H9 (cell line): ENCODE measurements at regions not wholly inside any gene's neighbourhood (a gene's known extent, or its start where the extent isn't known, plus 50 kb on each side); places are given as distances from the start of the nearest gene placed in this dataset.

ENCODE experiments used
- DNase-seq: peaks from one replicate; pipeline ENCODE4 v3.0.0-alpha.2; 2017
- H2AFZ ChIP-seq: one replicate; pipeline ENCODE4 v1.6.1; 2013; ENCODE audit warnings: mild to moderate bottlenecking, low read length, control low read depth, moderate library complexity
- H2AK5ac ChIP-seq: 2 replicates; pipeline ENCODE4 v1.6.1; 2013; ENCODE audit warnings: low read length, control low read depth, mixed read lengths; ENCODE audit not compliant: insufficient read length
- H2BK120ac ChIP-seq: one replicate; pipeline ENCODE4 v1.6.1; 2013; ENCODE audit warnings: low read depth, mild to moderate bottlenecking, low read length, control low read depth, inconsistent platforms; ENCODE audit not compliant: poor library complexity, severe bottlenecking
- H2BK12ac ChIP-seq: 2 replicates; pipeline ENCODE4 v1.6.1; 2013; ENCODE audit warnings: low read length, control low read depth, mixed read lengths, low read depth; ENCODE audit not compliant: insufficient read length
- H2BK15ac ChIP-seq: 2 replicates; pipeline ENCODE4 v1.6.1; 2013; ENCODE audit warnings: low read depth, low read length, control low read depth
- H2BK20ac ChIP-seq: one replicate; pipeline ENCODE4 v1.6.1; 2013; ENCODE audit warnings: low read depth, mild to moderate bottlenecking, low read length, control low read depth, inconsistent platforms; ENCODE audit not compliant: poor library complexity, severe bottlenecking
- H2BK5ac ChIP-seq: 2 replicates; pipeline ENCODE4 v1.6.1; 2013; ENCODE audit warnings: low read length, control low read depth, mixed read lengths; ENCODE audit not compliant: insufficient read length
- H3K14ac ChIP-seq: 2 replicates; pipeline ENCODE4 v1.6.1; 2013; ENCODE audit warnings: low read length, control low read depth; ENCODE audit not compliant: insufficient read depth
- H3K18ac ChIP-seq: 2 replicates; pipeline ENCODE4 v1.6.1; 2013; ENCODE audit warnings: low read depth, mild to moderate bottlenecking, mixed read lengths, low read length, control low read depth; ENCODE audit not compliant: insufficient read length
- H3K23ac ChIP-seq: 2 replicates; pipeline ENCODE4 v1.6.1; 2013; ENCODE audit warnings: low read length, control low read depth, mixed read lengths, low read depth; ENCODE audit not compliant: insufficient read length
- H3K23me2 ChIP-seq: 2 replicates; pipeline ENCODE4 v1.6.1; 2013; ENCODE audit warnings: low read depth, mild to moderate bottlenecking, mixed read lengths, low read length, control low read depth; ENCODE audit not compliant: insufficient read length, poor library complexity, severe bottlenecking
- H3K27ac ChIP-seq: 2 replicates; pipeline ENCODE4 v1.5.1; 2013; ENCODE audit warnings: low read length, control low read depth, mixed read lengths, low read depth; ENCODE audit not compliant: insufficient read length
- H3K27me3 ChIP-seq: 2 replicates; pipeline ENCODE4 v1.6.1; 2013; ENCODE audit warnings: low read length, control low read depth, inconsistent platforms; ENCODE audit not compliant: insufficient read depth
- H3K4ac ChIP-seq: 2 replicates; pipeline ENCODE4 v1.6.1; 2013; ENCODE audit warnings: low read depth, mild to moderate bottlenecking, control low read depth, inconsistent platforms, low read length, moderate library complexity
- H3K4me1 ChIP-seq: 2 replicates; pipeline ENCODE4 v1.6.1; 2013; ENCODE audit warnings: low read length, control low read depth, inconsistent platforms; ENCODE audit not compliant: insufficient read depth
- H3K4me2 ChIP-seq: 2 replicates; pipeline ENCODE4 v1.6.1; 2013; ENCODE audit warnings: low read length, control low read depth, mixed read lengths; ENCODE audit not compliant: insufficient read length, insufficient read depth
- H3K56ac ChIP-seq: 2 replicates; pipeline ENCODE4 v1.6.1; 2013; ENCODE audit warnings: low read depth, mild to moderate bottlenecking, mixed read lengths, low read length, control low read depth; ENCODE audit not compliant: insufficient read length
- H3K79me1 ChIP-seq: 2 replicates; pipeline ENCODE4 v1.6.1; 2013; ENCODE audit warnings: low read depth, mild to moderate bottlenecking, moderate library complexity, low read length, control low read depth, inconsistent platforms; ENCODE audit not compliant: insufficient read depth, poor library complexity, severe bottlenecking
- H3K79me2 ChIP-seq: 2 replicates; pipeline ENCODE4 v1.6.1; 2013; ENCODE audit warnings: low read length, control low read depth, inconsistent platforms; ENCODE audit not compliant: insufficient read depth
- H3K9ac ChIP-seq: 2 replicates; pipeline ENCODE4 v1.6.1; 2013; ENCODE audit warnings: low read length, control low read depth, mixed read lengths; ENCODE audit not compliant: insufficient read length; ENCODE audit errors: extremely low read depth
- H3K9me3 ChIP-seq: one replicate; pipeline ENCODE4 v1.6.1; 2013; ENCODE audit warnings: low read depth, low read length, inconsistent platforms; ENCODE audit not compliant: control insufficient read depth
- H3T11ph ChIP-seq: one replicate; pipeline ENCODE4 v1.6.1; 2013; ENCODE audit warnings: mild to moderate bottlenecking, low read length, control low read depth, inconsistent platforms
- H4K20me1 ChIP-seq: one replicate; pipeline ENCODE4 v1.6.1; 2013; ENCODE audit not compliant: control insufficient read depth, insufficient read length, insufficient read depth
- H4K5ac ChIP-seq: 2 replicates; pipeline ENCODE4 v1.6.1; 2013; ENCODE audit warnings: low read depth, mild to moderate bottlenecking, mixed read lengths, low read length, control low read depth; ENCODE audit not compliant: insufficient read length
- H4K8ac ChIP-seq: replicated peaks from 2 replicates; pipeline ENCODE4 v1.6.1; 2013; ENCODE audit warnings: low read length, control low read depth, mixed read lengths, low read depth; ENCODE audit not compliant: insufficient read length
- H4K91ac ChIP-seq: 2 replicates; pipeline ENCODE4 v1.6.1; 2013; ENCODE audit warnings: low read depth, mild to moderate bottlenecking, moderate library complexity, mixed read lengths, low read length, control low read depth; ENCODE audit not compliant: insufficient read length
- H3K27ac Mint-ChIP-seq, 3 experiments: 2 replicates in 2 of 3; 3 replicates in 1 of 3; pipeline ENCODE4 v1.8.0; 2020 to 2021; ENCODE audit warnings: mixed read lengths in 3 of 3, mild to moderate bottlenecking in 1 of 3, moderate library complexity in 1 of 3
- H3K27me3 Mint-ChIP-seq: 2 replicates; pipeline ENCODE4 v1.8.0; 2021; ENCODE audit warnings: low read depth, mild to moderate bottlenecking, moderate library complexity, mixed read lengths
- H3K36me3 Mint-ChIP-seq, 3 experiments: 2 replicates in 2 of 3; 3 replicates in 1 of 3; pipeline ENCODE4 v1.8.0; 2020 to 2021; ENCODE audit warnings: low read depth in 3 of 3, mixed read lengths in 3 of 3; ENCODE audit not compliant: insufficient read depth in 1 of 3
- H3K4me1 Mint-ChIP-seq, 2 experiments: 2 replicates each; pipeline ENCODE4 v1.8.0; 2020; ENCODE audit warnings: mixed read lengths in 2 of 2
- H3K4me3 Mint-ChIP-seq, 2 experiments: 2 replicates in 1 of 2; 3 replicates in 1 of 2; pipeline ENCODE4 v1.8.0; 2020 to 2021; ENCODE audit warnings: mild to moderate bottlenecking in 2 of 2, mixed read lengths in 2 of 2, moderate library complexity in 1 of 2
- H3K9me3 Mint-ChIP-seq, 2 experiments: 2 replicates in 1 of 2; 3 replicates in 1 of 2; pipeline ENCODE4 v1.8.0; 2020; ENCODE audit warnings: mild to moderate bottlenecking in 2 of 2, mixed read lengths in 2 of 2, moderate library complexity in 1 of 2
- WGBS: extraction: QIAGEN DNeasy Blood & Tissue Kit; methylation state at CpG from one replicate; pipeline ENCODE4 v1.1.7; 2013; ENCODE audit warnings: missing lambda C conversion rate, low lambda C conversion rate, mixed read lengths; ENCODE audit not compliant: insufficient read length; ENCODE audit errors: extremely low coverage; 5-methylcytosine and 5-hydroxymethylcytosine counted together
- TF ChIP-seq, protein P1 (sequence below): fragments of 200-600 bp; sonication (generic); conservative IDR thresholded peaks from 3 replicates; pipeline ENCODE4 v1.8.0; 2021; ENCODE audit warnings: antibody characterized with exemption, mild to moderate bottlenecking

DNA sequence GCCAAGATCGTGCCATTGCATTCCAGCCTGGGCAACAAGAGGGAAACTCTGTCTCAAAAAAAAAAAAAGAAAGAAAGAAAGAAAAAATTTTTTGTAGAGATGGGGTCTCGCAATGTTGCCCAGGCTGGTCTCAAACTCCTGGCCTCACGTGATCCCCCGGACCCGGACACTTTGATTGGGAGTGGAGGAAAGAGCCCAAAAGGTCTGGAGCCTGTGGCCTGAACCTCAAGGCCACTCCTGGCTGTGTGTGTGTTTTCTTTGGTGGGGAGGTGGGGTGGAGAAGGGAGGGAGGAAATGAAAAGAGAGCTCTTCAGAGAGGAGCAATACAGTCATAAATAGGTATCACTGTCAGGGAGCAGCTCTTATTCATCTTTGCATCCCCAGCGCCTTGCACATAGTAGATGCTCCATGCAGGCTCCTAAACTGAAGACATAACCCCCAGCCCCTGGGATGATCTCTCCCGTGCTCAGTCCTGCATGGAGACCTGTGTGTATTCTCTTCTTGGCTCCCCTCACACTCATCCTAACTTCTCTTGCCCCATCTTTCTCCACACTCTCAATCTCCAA, 75.7 kb downstream of the FGD2 start:
- H3K56ac ChIP-seq, result no peak overlapping the region
- H3K79me1 ChIP-seq, result no peaks in the 10 kb centered on the region
- H3K4me1 ChIP-seq, result no peaks in the 10 kb centered on the region; the same call in none of the 2 replicates
- H3K4me2 ChIP-seq, result no peak overlapping the region
- H3K4me3 Mint-ChIP-seq, result no peak overlapping the region
- H3K36me3 Mint-ChIP-seq, result peaks cover 0 to 3% (median 2%) of the 10 kb centered on the region in 3 experiments; a peak in 2 of 7 replicates
- no peak overlapping the region for H3K27ac Mint-ChIP-seq
- H4K8ac ChIP-seq, result no peak overlapping the region
- no peak overlapping the region for H3K14ac ChIP-seq
- no peak overlapping the region for H3K27ac ChIP-seq
- H2AFZ ChIP-seq, result no peak overlapping the region
- no peak overlapping the region for H3K18ac ChIP-seq
- no peaks in the 10 kb centered on the region for H4K20me1 ChIP-seq
- no peaks in the 10 kb centered on the region for H3K79me2 ChIP-seq
- no peak overlapping the region for H2AK5ac ChIP-seq
- TF ChIP-seq, protein P1, sequence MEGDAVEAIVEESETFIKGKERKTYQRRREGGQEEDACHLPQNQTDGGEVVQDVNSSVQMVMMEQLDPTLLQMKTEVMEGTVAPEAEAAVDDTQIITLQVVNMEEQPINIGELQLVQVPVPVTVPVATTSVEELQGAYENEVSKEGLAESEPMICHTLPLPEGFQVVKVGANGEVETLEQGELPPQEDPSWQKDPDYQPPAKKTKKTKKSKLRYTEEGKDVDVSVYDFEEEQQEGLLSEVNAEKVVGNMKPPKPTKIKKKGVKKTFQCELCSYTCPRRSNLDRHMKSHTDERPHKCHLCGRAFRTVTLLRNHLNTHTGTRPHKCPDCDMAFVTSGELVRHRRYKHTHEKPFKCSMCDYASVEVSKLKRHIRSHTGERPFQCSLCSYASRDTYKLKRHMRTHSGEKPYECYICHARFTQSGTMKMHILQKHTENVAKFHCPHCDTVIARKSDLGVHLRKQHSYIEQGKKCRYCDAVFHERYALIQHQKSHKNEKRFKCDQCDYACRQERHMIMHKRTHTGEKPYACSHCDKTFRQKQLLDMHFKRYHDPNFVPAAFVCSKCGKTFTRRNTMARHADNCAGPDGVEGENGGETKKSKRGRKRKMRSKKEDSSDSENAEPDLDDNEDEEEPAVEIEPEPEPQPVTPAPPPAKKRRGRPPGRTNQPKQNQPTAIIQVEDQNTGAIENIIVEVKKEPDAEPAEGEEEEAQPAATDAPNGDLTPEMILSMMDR, result no peak
- no peak overlapping the region for H3K4ac ChIP-seq
- no peaks in the 10 kb centered on the region for H3K23me2 ChIP-seq
- H3K9me3 ChIP-seq, result no peaks in the 10 kb centered on the region
- H3K27me3 Mint-ChIP-seq, result no peaks in the 10 kb centered on the region
- H3K9me3 Mint-ChIP-seq, result no peaks in the 10 kb centered on the region
- H4K91ac ChIP-seq, result no peak overlapping the region
- H3T11ph ChIP-seq, result no peak overlapping the region
- no peaks in the 10 kb centered on the region for H3K27me3 ChIP-seq
- H2BK15ac ChIP-seq, result no peak overlapping the region
- WGBS, result no CpG with 5 or more reads among the region's 7 CpGs
- H2BK20ac ChIP-seq, result no peak overlapping the region
- no peak for DNase-seq
- H2BK5ac ChIP-seq, result no peak overlapping the region
- H3K9ac ChIP-seq, result no peak overlapping the region
- no peak overlapping the region for H2BK12ac ChIP-seq
- H3K4me1 Mint-ChIP-seq, result peaks cover 16 to 22% of the 10 kb centered on the region in 2 experiments
- no peak overlapping the region for H3K23ac ChIP-seq
- no peak overlapping the region for H4K5ac ChIP-seq
- no peak overlapping the region for H2BK120ac ChIP-seq
